Esophagus muscularis mucosa (tissue), 4 donors: ENCODE measurements at regions not wholly inside any gene's neighbourhood (a gene's known extent, or its start where the extent isn't known, plus 50 kb on each side); places are given as distances from the start of the nearest gene placed in this dataset.

Experiments used
- EP300 ChIP-seq: sonication (generic); formaldehyde crosslinking; IDR thresholded peaks from one replicate; pipeline ENCODE4 v1.6.1; 2017; ENCODE audit warnings: antibody characterized with exemption
- POLR2A ChIP-seq: fragments of 450-650 bp; IDR thresholded peaks from one replicate; pipeline ENCODE4 v1.6.1; 2017; ENCODE audit warnings: antibody characterized with exemption, moderate library complexity, mild to moderate bottlenecking, low read depth
- TF ChIP-seq, protein P1 (sequence below), 3 experiments: fragments of 200-600 bp in 2 of 3; fragments of 450-650 bp in 1 of 3; sonication (generic) in 2 of 3; IDR thresholded peaks; one replicate each; pipeline ENCODE4 v1.5.1; 2017 to 2019; ENCODE audit warnings: antibody characterized with exemption in 3 of 3, mild to moderate bottlenecking in 2 of 3, moderate library complexity in 1 of 3

DNA sequence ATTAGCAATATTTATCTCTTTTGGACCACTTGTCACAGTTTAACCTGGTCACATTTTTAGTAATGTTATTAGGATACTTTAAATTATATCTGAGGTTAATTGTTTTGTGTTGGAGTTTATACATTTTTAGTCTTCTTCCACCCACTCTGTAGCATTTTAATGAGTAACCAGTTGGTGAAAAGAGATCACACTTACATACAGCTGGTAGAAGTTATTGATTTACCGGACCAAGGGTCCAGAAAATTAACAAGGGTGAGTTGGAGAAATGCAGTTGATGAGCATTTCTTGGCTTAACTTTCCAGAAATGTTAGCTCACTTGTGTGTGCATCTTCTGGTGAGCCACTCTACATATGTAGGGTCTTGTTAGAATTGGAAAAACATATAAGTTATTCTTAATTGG is 219.6 kb downstream of the GRXCR1 start:
- TF ChIP-seq, protein P1, sequence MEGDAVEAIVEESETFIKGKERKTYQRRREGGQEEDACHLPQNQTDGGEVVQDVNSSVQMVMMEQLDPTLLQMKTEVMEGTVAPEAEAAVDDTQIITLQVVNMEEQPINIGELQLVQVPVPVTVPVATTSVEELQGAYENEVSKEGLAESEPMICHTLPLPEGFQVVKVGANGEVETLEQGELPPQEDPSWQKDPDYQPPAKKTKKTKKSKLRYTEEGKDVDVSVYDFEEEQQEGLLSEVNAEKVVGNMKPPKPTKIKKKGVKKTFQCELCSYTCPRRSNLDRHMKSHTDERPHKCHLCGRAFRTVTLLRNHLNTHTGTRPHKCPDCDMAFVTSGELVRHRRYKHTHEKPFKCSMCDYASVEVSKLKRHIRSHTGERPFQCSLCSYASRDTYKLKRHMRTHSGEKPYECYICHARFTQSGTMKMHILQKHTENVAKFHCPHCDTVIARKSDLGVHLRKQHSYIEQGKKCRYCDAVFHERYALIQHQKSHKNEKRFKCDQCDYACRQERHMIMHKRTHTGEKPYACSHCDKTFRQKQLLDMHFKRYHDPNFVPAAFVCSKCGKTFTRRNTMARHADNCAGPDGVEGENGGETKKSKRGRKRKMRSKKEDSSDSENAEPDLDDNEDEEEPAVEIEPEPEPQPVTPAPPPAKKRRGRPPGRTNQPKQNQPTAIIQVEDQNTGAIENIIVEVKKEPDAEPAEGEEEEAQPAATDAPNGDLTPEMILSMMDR (IDR thresholded peaks at IDR 0.05) = no peak
- TF ChIP-seq POLR2A (no peak), EP300 (no peak)
